Coronary artery (tissue), 2 donors: ENCODE measurements at regions not wholly inside any gene's neighbourhood (a gene's known extent, or its start where the extent isn't known, plus 50 kb on each side); places are given as distances from the start of the nearest gene placed in this dataset.

Source experiments
- DNase-seq: peaks from one replicate; pipeline ENCODE4 v3.0.0-alpha.2; 2017; ENCODE audit warnings: low spot score
- H3K27ac ChIP-seq, 2 donors: fragments of 200-600 bp; sonication (generic); one replicate each; pipeline ENCODE4 v1.5.1; 2016 to 2019
- H3K4me3 ChIP-seq: fragments of 200-600 bp; sonication (generic); 2 replicates; pipeline ENCODE4 v1.5.1; 2016; ENCODE audit warnings: mild to moderate bottlenecking, moderate library complexity
- TF ChIP-seq, protein P1 (sequence below): fragments of 200-600 bp; sonication (generic); IDR thresholded peaks from one replicate; pipeline ENCODE4 v1.5.1; 2019; ENCODE audit warnings: antibody characterized with exemption

GRCh38 chr16:18072161-18072560, 264.4 kb downstream of the NPIPA8 start:
- Histone ChIP-seq H3K4me3 (no peak overlapping the region), H3K27ac (no peak overlapping the region)
- no peak for DNase-seq
- TF ChIP-seq, protein P1, sequence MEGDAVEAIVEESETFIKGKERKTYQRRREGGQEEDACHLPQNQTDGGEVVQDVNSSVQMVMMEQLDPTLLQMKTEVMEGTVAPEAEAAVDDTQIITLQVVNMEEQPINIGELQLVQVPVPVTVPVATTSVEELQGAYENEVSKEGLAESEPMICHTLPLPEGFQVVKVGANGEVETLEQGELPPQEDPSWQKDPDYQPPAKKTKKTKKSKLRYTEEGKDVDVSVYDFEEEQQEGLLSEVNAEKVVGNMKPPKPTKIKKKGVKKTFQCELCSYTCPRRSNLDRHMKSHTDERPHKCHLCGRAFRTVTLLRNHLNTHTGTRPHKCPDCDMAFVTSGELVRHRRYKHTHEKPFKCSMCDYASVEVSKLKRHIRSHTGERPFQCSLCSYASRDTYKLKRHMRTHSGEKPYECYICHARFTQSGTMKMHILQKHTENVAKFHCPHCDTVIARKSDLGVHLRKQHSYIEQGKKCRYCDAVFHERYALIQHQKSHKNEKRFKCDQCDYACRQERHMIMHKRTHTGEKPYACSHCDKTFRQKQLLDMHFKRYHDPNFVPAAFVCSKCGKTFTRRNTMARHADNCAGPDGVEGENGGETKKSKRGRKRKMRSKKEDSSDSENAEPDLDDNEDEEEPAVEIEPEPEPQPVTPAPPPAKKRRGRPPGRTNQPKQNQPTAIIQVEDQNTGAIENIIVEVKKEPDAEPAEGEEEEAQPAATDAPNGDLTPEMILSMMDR = no peak

DNA sequence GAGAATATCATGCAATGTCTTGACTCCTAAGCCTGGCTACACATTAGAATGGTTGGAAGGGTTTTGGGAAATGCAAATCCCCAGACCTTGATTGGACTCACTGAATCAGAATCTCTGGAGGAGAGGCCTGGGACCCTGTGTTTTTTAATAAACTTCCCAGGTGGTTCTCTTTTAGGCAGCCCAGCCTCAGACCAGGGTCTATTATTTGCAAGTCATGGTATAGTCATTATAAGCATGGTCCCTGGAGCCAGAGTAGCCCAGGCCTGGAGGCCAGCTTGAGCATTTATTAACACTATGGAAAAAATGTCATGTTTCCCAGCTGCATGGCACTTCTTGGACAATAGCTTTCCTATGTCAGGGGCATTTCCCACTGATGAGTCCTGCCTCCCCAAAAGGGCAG, 266.9 kb downstream of the NPIPA8 start:
- TF ChIP-seq, protein P1 = no peak
- no peak for DNase-seq
- Histone ChIP-seq H3K4me3 (no peak overlapping the region), H3K27ac (no peak overlapping the region)

GRCh38 chr16:18068477-18068876, 268.1 kb downstream of the NPIPA8 start:
- H3K4me3 ChIP-seq = no peak overlapping the region
- H3K27ac ChIP-seq = no peak overlapping the region
- DNase-seq = no peak
- TF ChIP-seq, protein P1 = no peak

GRCh38 chr16:18062713-18063112, 273.8 kb downstream of the NPIPA8 start:
- Histone ChIP-seq H3K4me3 (no peak overlapping the region), H3K27ac (no peak overlapping the region)
- DNase-seq = no peak
- TF ChIP-seq, protein P1 = no peak

GRCh38 chr16:18060351-18060750, 276.2 kb downstream of the NPIPA8 start:
- TF ChIP-seq, protein P1 = no peak
- no peak for DNase-seq
- H3K4me3 ChIP-seq = no peak overlapping the region
- no peak overlapping the region for H3K27ac ChIP-seq

- no peak for DNase-seq
- H3K4me3 ChIP-seq = no peak overlapping the region
- no peak overlapping the region for H3K27ac ChIP-seq
- TF ChIP-seq, protein P1 = no peak
Measured at GRCh38 chr16:18059577-18059976, 277.0 kb downstream of the NPIPA8 start.

DNA sequence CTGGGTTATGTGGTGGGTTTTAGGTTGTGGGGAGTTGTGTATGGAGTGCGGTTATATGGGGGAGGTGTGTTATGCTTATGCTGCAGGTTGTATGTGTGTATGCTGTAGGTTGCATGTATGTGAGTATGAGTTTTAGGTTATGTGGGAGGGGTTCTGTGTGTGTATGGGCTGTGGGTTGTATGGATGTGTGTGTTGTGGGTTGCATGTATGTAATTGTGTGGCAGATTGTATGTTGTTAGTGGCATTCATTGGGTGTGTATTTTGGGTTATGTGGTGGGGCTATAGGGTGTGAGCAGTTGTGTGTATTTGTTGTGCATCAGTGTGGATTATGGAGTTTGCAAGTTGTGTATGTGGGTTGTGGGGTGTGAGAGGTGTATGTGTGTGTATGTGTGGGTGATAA, 277.4 kb downstream of the NPIPA8 start:
- Histone ChIP-seq H3K4me3 (no peak overlapping the region), H3K27ac (no peak overlapping the region)
- no peak for DNase-seq
- TF ChIP-seq, protein P1 = no peak
